HepG2 (cell line): ENCODE measurements at regions not wholly inside any gene's neighbourhood (a gene's known extent, or its start where the extent isn't known, plus 50 kb on each side); places are given as distances from the start of the nearest gene placed in this dataset.
"Not testable (repeated sequence)": the region's sequence is repeated elsewhere in the genome, so short reads cannot be mapped to it uniquely, and the experiment has no call there.

Experiments
- ATAC-seq: fragments of 200-7000 bp; cut with Tn5 transposase; 3 replicates; pipeline ENCODE4 v1.9.1; 2020; ENCODE audit warnings: mild to moderate bottlenecking, moderate library complexity
- BruUV-seq: library from RNA; stranded (reverse); fragments of 400-500 nt; replicated peaks from 2 replicates; lab custom pipeline; 2021; lab: Mats Ljungman, UMichigan
- CTCF ChIA-PET: fragments of 300-600 bp; formaldehyde crosslinking; extraction: SDS; loops from one replicate; lab custom pipeline; 2021; ENCODE audit warnings: low total read pairs, inconsistent platforms, low intra/inter-chr PET ratio; lab: Yijun Ruan, JAX
- POLR2A ChIA-PET: fragments of 350-600 bp; sonication (Branson Sonifier 250); formaldehyde crosslinking; loops from one replicate; lab custom pipeline; 2020; ENCODE audit warnings: antibody characterized with exemption, inconsistent platforms; lab: Yijun Ruan, JAX
- DNase-seq: peaks from one replicate; pipeline ENCODE4 v3.0.0-alpha.2; 2015; ENCODE audit warnings: low spot score
- FAIRE-seq: peaks from 3 replicates; lab custom pipeline; 2011; peaks lifted over from hg19 to GRCh38; lab: Jason Lieb, UNC
- H2AFZ ChIP-seq: one replicate; pipeline ENCODE4 v1.6.1; 2011; ENCODE audit warnings: low read length, inconsistent platforms
- H3K27ac ChIP-seq: fragments of 300-600 bp; 3 replicates; pipeline ENCODE4 v1.8.0; 2011; ENCODE audit warnings: mixed run types, mild to moderate bottlenecking, mixed read lengths, low read length, inconsistent platforms; ENCODE audit not compliant: insufficient read depth; ENCODE audit errors: extremely low read length
- H3K27me3 ChIP-seq, 2 experiments: fragments of 200-600 bp in 1 of 2; 2 replicates in 1 of 2; 3 replicates in 1 of 2; pipeline versions ENCODE4 v1.6.0 to v1.8.0; 2011; ENCODE audit warnings: low read length in 2 of 2, mild to moderate bottlenecking in 2 of 2, moderate library complexity in 2 of 2, inconsistent platforms in 1 of 2; ENCODE audit not compliant: insufficient read depth in 2 of 2, control insufficient read depth in 1 of 2
- H3K36me3 ChIP-seq, 2 experiments: fragments of 200-600 bp in 1 of 2; replicated peaks in 1 of 2; 2 replicates in 1 of 2; 3 replicates in 1 of 2; pipeline versions ENCODE4 v1.5.1 to v1.8.0; 2011; ENCODE audit warnings: low read length in 2 of 2, inconsistent platforms in 1 of 2; ENCODE audit not compliant: insufficient read depth in 2 of 2, control insufficient read depth in 1 of 2
- H3K4me1 ChIP-seq: 2 replicates; pipeline ENCODE4 v1.5.1; 2012; ENCODE audit warnings: low read length, inconsistent platforms; ENCODE audit not compliant: insufficient read depth
- H3K4me2 ChIP-seq: 2 replicates; pipeline ENCODE4 v1.6.0; 2011; ENCODE audit warnings: low read depth, low read length, inconsistent platforms
- H3K4me3 ChIP-seq, 3 experiments: fragments of 200-600 bp in 1 of 3; sonication (generic), shearing (Covaris generic) in 1 of 3; replicated peaks in 1 of 3; 2 replicates each; pipeline ENCODE4 v1.5.1; 2011 to 2016; ENCODE audit warnings: low read length in 3 of 3, inconsistent platforms in 2 of 3, low read depth in 2 of 3, mild to moderate bottlenecking in 2 of 3, control low read depth in 1 of 3, mixed read lengths in 1 of 3; ENCODE audit not compliant: insufficient read depth in 1 of 3
- H3K79me2 ChIP-seq: one replicate; pipeline ENCODE4 v1.6.1; 2011; ENCODE audit warnings: low read length, inconsistent platforms; ENCODE audit not compliant: insufficient read depth
- H3K9ac ChIP-seq: 2 replicates; pipeline ENCODE4 v1.6.0; 2011; ENCODE audit warnings: mild to moderate bottlenecking, low read depth, low read length, inconsistent platforms; ENCODE audit not compliant: insufficient read depth
- H3K9me3 ChIP-seq: 2 replicates; pipeline ENCODE4 v1.5.1; 2012; ENCODE audit warnings: mild to moderate bottlenecking, low read length
- H4K20me1 ChIP-seq: 2 replicates; pipeline ENCODE4 v1.6.0; 2011; ENCODE audit warnings: inconsistent platforms, mild to moderate bottlenecking, low read length, moderate library complexity; ENCODE audit not compliant: insufficient read depth
- ELF3 ChIP-seq: IDR thresholded peaks from 2 replicates; pipeline ENCODE4 v1.6.1; 2016; ENCODE audit warnings: missing genetic modification reagents, missing compliant biosample characterization
- WGBS: methylation state at CpG from one replicate; pipeline ENCODE4 v1.1.6; 2017; ENCODE audit warnings: low lambda C conversion rate; 5-methylcytosine and 5-hydroxymethylcytosine counted together
- in situ Hi-C: cut with HindIII; loops from 2 replicates; pipeline ENCODE4 v1.10.0; 2017; ENCODE audit warnings: low pct_unique_long_range_greater_than_20kb; ENCODE audit not compliant: extremely low pct_ligation_motif_present
- intact Hi-C: fragments of 100-400 bp; cut with micrococcal nuclease; formaldehyde crosslinking; loops from one replicate; pipeline ENCODE4 v1.10.0; 2022; ENCODE audit not compliant: unreplicated experiment

DNA sequence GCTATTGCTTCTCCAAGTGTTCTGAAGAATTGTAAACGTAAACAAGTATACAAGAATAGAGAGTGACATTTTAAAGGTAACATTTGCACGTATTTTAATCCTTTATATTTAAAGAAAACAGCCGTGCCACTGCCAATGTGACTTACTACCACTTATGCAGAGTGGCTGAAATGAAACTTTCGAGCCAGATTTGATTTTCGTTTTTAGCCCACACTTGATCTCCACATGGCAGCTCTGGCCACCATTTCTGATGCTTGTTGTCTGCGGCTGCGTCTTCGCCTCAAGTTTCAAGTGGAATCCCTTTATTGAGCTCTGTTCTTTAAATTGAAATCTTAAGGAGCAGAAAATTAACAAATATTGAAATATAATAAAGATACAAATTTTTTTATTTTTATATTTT, 70.0 kb downstream of the ELAPOR2 start:
- H3K9ac ChIP-seq = no peak overlapping the region
- TF ChIP-seq ELF3 (CRISPR knock-in tag) = no peak
- FAIRE-seq (no peak), DNase-seq (no peak), ATAC-seq (no peak)
- intact Hi-C loops (no loop called here), in situ Hi-C loops (no loop called here)
- no peaks in the 10 kb centered on the region for H3K4me1 ChIP-seq
- H3K9me3 ChIP-seq = no peaks in the 10 kb centered on the region
- H3K27me3 ChIP-seq = no peaks in the 10 kb centered on the region
- no peak overlapping the region for H2AFZ ChIP-seq
- no peak overlapping the region for H3K4me3 ChIP-seq
- no peaks in the 10 kb centered on the region for H3K36me3 ChIP-seq
- 64% methylated on average over 8 of the region's 8 CpGs for WGBS
- H4K20me1 ChIP-seq = no peaks in the 10 kb centered on the region
- H3K79me2 ChIP-seq = no peaks in the 10 kb centered on the region
- no peak overlapping the region for H3K27ac ChIP-seq
- BruUV-seq = no TSS peak
- H3K4me2 ChIP-seq = no peak overlapping the region
- POLR2A ChIA-PET = no interaction called here
- CTCF ChIA-PET = no interaction called here

DNA sequence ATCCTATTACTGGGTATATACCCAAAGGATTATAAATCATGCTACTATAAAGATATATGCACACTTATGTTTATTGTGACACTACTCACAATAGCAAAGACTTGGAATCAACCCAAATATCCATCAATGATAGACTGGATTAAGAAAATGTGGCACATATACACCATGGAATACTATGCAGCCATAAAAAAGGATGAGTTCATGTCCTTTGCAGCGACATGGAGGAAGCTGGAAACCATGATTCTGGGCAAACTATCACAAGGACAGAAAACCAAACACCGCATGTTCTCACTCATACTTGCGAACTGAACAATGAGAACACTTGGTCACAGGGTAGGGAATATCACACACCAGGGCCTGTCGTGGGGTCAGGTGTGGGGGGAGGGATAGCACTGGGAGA, 71.6 kb downstream of the ELAPOR2 start:
- H3K36me3 ChIP-seq, H3K27me3 ChIP-seq, ATAC-seq, H4K20me1 ChIP-seq, H3K79me2 ChIP-seq, intact Hi-C loops, CTCF ChIA-PET, H3K27ac ChIP-seq, in situ Hi-C loops, DNase-seq, H3K4me1 ChIP-seq, H3K9ac ChIP-seq, H3K4me2 ChIP-seq, H3K4me3 ChIP-seq, H3K9me3 ChIP-seq, H2AFZ ChIP-seq, POLR2A ChIA-PET, BruUV-seq, FAIRE-seq: not testable (repeated sequence)
- 47% methylated on average over 4 of the region's 4 CpGs for WGBS

DNA sequence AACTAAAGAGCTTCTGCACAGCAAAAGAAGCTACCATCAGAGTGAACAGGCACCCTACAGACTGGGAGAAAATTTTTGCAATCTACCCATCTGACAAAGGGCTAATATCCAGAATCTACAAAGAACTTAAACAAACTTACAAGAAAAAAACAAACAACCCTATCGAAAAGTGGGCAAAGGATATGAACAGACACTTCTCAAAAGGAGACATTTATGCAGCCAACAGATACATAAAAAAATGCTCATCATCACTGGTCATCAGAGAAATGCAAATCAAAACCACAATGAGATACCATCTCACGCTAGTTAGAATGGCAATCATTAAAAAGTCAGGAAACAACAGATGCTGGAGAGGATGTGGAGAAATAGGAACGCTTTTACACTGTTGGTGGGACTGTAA, 72.1 kb downstream of the ELAPOR2 start:
- H2AFZ ChIP-seq, POLR2A ChIA-PET, H3K27me3 ChIP-seq, H4K20me1 ChIP-seq, H3K4me1 ChIP-seq, DNase-seq, H3K9ac ChIP-seq, intact Hi-C loops, BruUV-seq, FAIRE-seq, H3K4me2 ChIP-seq, H3K79me2 ChIP-seq, H3K9me3 ChIP-seq, H3K4me3 ChIP-seq, ATAC-seq, H3K27ac ChIP-seq, CTCF ChIA-PET, H3K36me3 ChIP-seq, in situ Hi-C loops: not testable (repeated sequence)
- 75% methylated on average over 3 of the region's 3 CpGs for WGBS

DNA sequence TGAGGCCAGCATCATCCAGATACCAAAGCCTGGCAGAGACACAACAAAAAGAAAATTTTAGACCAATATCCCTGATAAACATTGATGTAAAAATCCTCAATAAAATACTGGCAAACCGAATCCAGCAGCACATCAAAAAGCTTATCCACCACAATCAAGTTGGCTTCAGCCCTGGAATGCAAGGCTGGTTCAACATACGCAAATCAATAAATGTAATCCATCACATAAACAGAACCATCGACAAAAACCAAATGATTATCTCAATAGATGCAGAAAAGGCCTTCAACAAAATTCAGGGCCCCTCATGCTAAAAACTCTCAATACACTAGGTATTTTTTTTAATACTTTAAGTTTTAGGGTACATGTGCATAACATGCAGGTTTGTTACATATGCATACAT, 74.1 kb downstream of the ELAPOR2 start:
- H3K36me3 ChIP-seq, FAIRE-seq, in situ Hi-C loops, DNase-seq, ATAC-seq, H3K9me3 ChIP-seq, BruUV-seq, CTCF ChIA-PET, H3K27ac ChIP-seq, POLR2A ChIA-PET, H3K27me3 ChIP-seq, H3K4me2 ChIP-seq, H3K9ac ChIP-seq, H2AFZ ChIP-seq, intact Hi-C loops, H3K4me3 ChIP-seq, H3K79me2 ChIP-seq, H4K20me1 ChIP-seq: not testable (repeated sequence)
- H3K4me1 ChIP-seq = peaks cover 20% of the 10 kb centered on the region
- WGBS = 69% methylated on average over 3 of the region's 3 CpGs
